Breast epithelium (tissue), 3 donors: ENCODE measurements at regions not wholly inside any gene's neighbourhood (a gene's known extent, or its start where the extent isn't known, plus 50 kb on each side); places are given as distances from the start of the nearest gene placed in this dataset.

Source experiments
- CTCF ChIP-seq, 3 donors: fragments of 450-650 bp; IDR thresholded peaks; one replicate each; pipeline ENCODE4 v1.5.1; 2016 to 2017; ENCODE audit warnings: antibody characterized with exemption in 3 of 3, mild to moderate bottlenecking in 3 of 3, moderate library complexity in 3 of 3
- POLR2A ChIP-seq: fragments of 450-650 bp; IDR thresholded peaks from one replicate; pipeline ENCODE4 v1.6.1; 2016; ENCODE audit warnings: antibody characterized with exemption, mild to moderate bottlenecking, moderate library complexity

- TF ChIP-seq CTCF (IDR thresholded peaks at IDR 0.05) (no peak), POLR2A (no peak)
These were observed 163.1 kb downstream of the DICER1 start for GRCh38 chr14:94994245-94994644.
